ENCODE measurements at regions not wholly inside any gene's neighbourhood (a gene's known extent, or its start where the extent isn't known, plus 50 kb on each side); places are given as distances from the start of the nearest gene placed in this dataset.
"Not testable (repeated sequence)": the region's sequence is repeated elsewhere in the genome, so short reads cannot be mapped to it uniquely, and the experiment has no call there.

- no TSS peak for BruUV-seq (replicated peaks)
- Histone ChIP-seq H3K9ac (ENCODE audit: insufficient read depth, low read depth, low read length) (no peak overlapping the region), H3K36me3 (replicated peaks in 1 of 2; ENCODE audit: control insufficient read depth in 1 of 2, insufficient read depth in 2 of 2, low read length in 2 of 2) (no peaks in the 10 kb centered on the region), H3K9me3 (ENCODE audit: low read length) (no peaks in the 10 kb centered on the region), H4K20me1 (ENCODE audit: insufficient read depth, low read length) (no peaks in the 10 kb centered on the region), H3K4me2 (ENCODE audit: low read depth, low read length) (no peak overlapping the region), H3K27ac (ENCODE audit: extremely low read length, insufficient read depth, low read length) (no peak overlapping the region), H3K27me3 (ENCODE audit: control insufficient read depth in 1 of 2, insufficient read depth in 2 of 2, low read length in 2 of 2) (no peaks in the 10 kb centered on the region), H3K79me2 (ENCODE audit: insufficient read depth, low read length) (no peaks in the 10 kb centered on the region), H3K4me3 (replicated peaks in 1 of 3; ENCODE audit: insufficient read depth in 1 of 3, low read depth in 2 of 3, low read length in 3 of 3) (no peak overlapping the region), H2AFZ (ENCODE audit: low read length) (no peak overlapping the region), H3K4me1 (ENCODE audit: insufficient read depth, low read length) (no peaks in the 10 kb centered on the region)
- no peak for ATAC-seq
- no peak for FAIRE-seq
- no peak for TF ChIP-seq NR1H2 (CRISPR knock-in tag; IDR thresholded peaks at IDR 0.05; ENCODE audit: borderline replicate concordance, low read depth)
- TF ChIP-seq IRF1 (CRISPR knock-in tag; IDR thresholded peaks at IDR 0.05; ENCODE audit: low read depth): no peak
- no peak for TF ChIP-seq ZBTB39 (CRISPR knock-in tag; IDR thresholded peaks at IDR 0.05)
- no peak for TF ChIP-seq PAF1 (CRISPR knock-in tag; IDR thresholded peaks at IDR 0.05)
- no peak for TF ChIP-seq HMGXB4 (CRISPR knock-in tag; IDR thresholded peaks at IDR 0.05; ENCODE audit: borderline replicate concordance in 1 of 2, low read depth in 1 of 2)
- TF ChIP-seq ZBTB3 (CRISPR knock-in tag; IDR thresholded peaks at IDR 0.05; ENCODE audit: borderline replicate concordance, low read depth): no peak
- TF ChIP-seq ZNF17 (CRISPR knock-in tag; IDR thresholded peaks at IDR 0.05): no peak
- no peak for TF ChIP-seq ZFP37 (CRISPR knock-in tag; IDR thresholded peaks at IDR 0.05; ENCODE audit: borderline replicate concordance)
- no peak for TF ChIP-seq FIP1L1 (IDR thresholded peaks at IDR 0.05; ENCODE audit: borderline replicate concordance, insufficient read depth, low read depth, low read length)
- no peak for TF ChIP-seq MTA3 (CRISPR knock-in tag; IDR thresholded peaks at IDR 0.05)
- TF ChIP-seq REXO4 (CRISPR knock-in tag; IDR thresholded peaks at IDR 0.05; ENCODE audit: borderline replicate concordance): no peak
- no peak for TF ChIP-seq JARID2 (CRISPR knock-in tag; IDR thresholded peaks at IDR 0.05; ENCODE audit: insufficient replicate concordance)
- no peak for TF ChIP-seq ZNF782 (CRISPR knock-in tag; IDR thresholded peaks at IDR 0.05; ENCODE audit: borderline replicate concordance)
- in situ Hi-C loops (cut with HindIII; ENCODE audit: extremely low pct_ligation_motif_present, low pct_unique_long_range_greater_than_20kb): no loop called here
- ChIA-PET POLR2A (no interaction called here), CTCF (ENCODE audit: low intra/inter-chr PET ratio, low total read pairs) (no interaction called here)
- intact Hi-C loops (cut with micrococcal nuclease; ENCODE audit: unreplicated experiment): no loop called here
- WGBS (ENCODE audit: low lambda C conversion rate): 0% methylated on average over 1 of the region's 1 CpG
- DNase-seq (ENCODE audit: low spot score): no peak
These were observed 632.0 kb downstream of the IQCM start for GRCh38 chr4:149183638-149184037.

- in situ Hi-C loops (cut with HindIII; ENCODE audit: extremely low pct_ligation_motif_present, low pct_unique_long_range_greater_than_20kb); CTCF ChIA-PET (ENCODE audit: low intra/inter-chr PET ratio, low total read pairs); H3K27me3 ChIP-seq (ENCODE audit: control insufficient read depth in 1 of 2, insufficient read depth in 2 of 2, low read length in 2 of 2); BruUV-seq (replicated peaks); ATAC-seq; H3K9ac ChIP-seq (ENCODE audit: insufficient read depth, low read depth, low read length); H3K4me2 ChIP-seq (ENCODE audit: low read depth, low read length); H3K9me3 ChIP-seq (ENCODE audit: low read length); FAIRE-seq; H3K79me2 ChIP-seq (ENCODE audit: insufficient read depth, low read length); POLR2A ChIA-PET; H3K36me3 ChIP-seq (replicated peaks in 1 of 2; ENCODE audit: control insufficient read depth in 1 of 2, insufficient read depth in 2 of 2, low read length in 2 of 2); H3K4me1 ChIP-seq (ENCODE audit: insufficient read depth, low read length); H3K4me3 ChIP-seq (replicated peaks in 1 of 3; ENCODE audit: insufficient read depth in 1 of 3, low read depth in 2 of 3, low read length in 3 of 3); DNase-seq (ENCODE audit: low spot score); H4K20me1 ChIP-seq (ENCODE audit: insufficient read depth, low read length); H2AFZ ChIP-seq (ENCODE audit: low read length); intact Hi-C loops (cut with micrococcal nuclease; ENCODE audit: unreplicated experiment); H3K27ac ChIP-seq (ENCODE audit: extremely low read length, insufficient read depth, low read length): not testable (repeated sequence)
- 20% methylated on average over 2 of the region's 2 CpGs for WGBS (ENCODE audit: low lambda C conversion rate)
These were observed 634.2 kb downstream of the IQCM start for GRCh38 chr4:149181459-149181858.

Data from HepG2 (cell line).